ENCODE measurements at regions not wholly inside any gene's neighbourhood (a gene's known extent, or its start where the extent isn't known, plus 50 kb on each side); places are given as distances from the start of the nearest gene placed in this dataset.

- no peaks in the 10 kb centered on the region for H3K4me1 ChIP-seq (ENCODE audit: control insufficient read depth, low read depth, low read length)
- H3K4me3 ChIP-seq (ENCODE audit: low read length): no peak overlapping the region
- no peaks in the 10 kb centered on the region for H3K36me3 ChIP-seq (ENCODE audit: control insufficient read depth, low read depth, low read length)
- H3K27me3 ChIP-seq (ENCODE audit: control insufficient read depth, insufficient read depth, low read length): no peaks in the 10 kb centered on the region
- H3K9me3 ChIP-seq (ENCODE audit: control insufficient read depth, low read depth, low read length): no peaks in the 10 kb centered on the region
- no peak overlapping the region for H3K9ac ChIP-seq (ENCODE audit: low read length)
- H3K27ac ChIP-seq (ENCODE audit: low read length): no peak overlapping the region
These were observed 188.7 kb upstream of the SOX21 start for GRCh38 chr13:94901070-94901469.

- Histone ChIP-seq H3K9me3 (ENCODE audit: control insufficient read depth, low read depth, low read length) (no peaks in the 10 kb centered on the region), H3K9ac (ENCODE audit: low read length) (no peak overlapping the region), H3K27ac (ENCODE audit: low read length) (no peak overlapping the region), H3K4me3 (ENCODE audit: low read length) (no peak overlapping the region), H3K27me3 (ENCODE audit: control insufficient read depth, insufficient read depth, low read length) (no peaks in the 10 kb centered on the region), H3K4me1 (ENCODE audit: control insufficient read depth, low read depth, low read length) (no peaks in the 10 kb centered on the region), H3K36me3 (ENCODE audit: control insufficient read depth, low read depth, low read length) (no peaks in the 10 kb centered on the region)
These were observed 184.5 kb upstream of the SOX21 start for GRCh38 chr13:94896719-94897317.

DNA sequence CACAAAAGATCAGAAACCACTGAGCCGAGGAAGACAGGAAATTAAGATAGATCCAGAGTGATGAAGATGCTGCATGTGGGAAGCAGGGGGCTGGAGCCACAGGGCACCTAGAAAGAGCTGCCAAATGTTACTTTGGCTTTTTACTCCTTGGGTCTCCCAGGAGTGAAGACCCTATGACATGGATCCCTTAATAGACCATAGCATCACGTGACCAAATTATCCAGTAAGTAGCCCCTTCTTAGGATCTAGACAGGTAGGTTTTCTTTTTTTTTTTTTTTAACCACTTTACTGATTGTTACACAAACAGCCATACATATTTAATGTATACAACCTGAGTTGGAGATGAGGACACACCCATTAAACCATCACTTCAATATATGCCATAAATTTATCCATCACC is 183.9 kb upstream of the SOX21 start:
- Histone ChIP-seq H3K4me1 (ENCODE audit: control insufficient read depth, low read depth, low read length) (no peaks in the 10 kb centered on the region), H3K9ac (ENCODE audit: low read length) (no peak overlapping the region), H3K9me3 (ENCODE audit: control insufficient read depth, low read depth, low read length) (no peaks in the 10 kb centered on the region), H3K4me3 (ENCODE audit: low read length) (no peak overlapping the region), H3K27me3 (ENCODE audit: control insufficient read depth, insufficient read depth, low read length) (no peaks in the 10 kb centered on the region), H3K27ac (ENCODE audit: low read length) (no peak overlapping the region), H3K36me3 (ENCODE audit: control insufficient read depth, low read depth, low read length) (no peaks in the 10 kb centered on the region)

GRCh38 chr13:94886191-94886590 is 173.8 kb upstream of the SOX21 start:
- H3K27ac ChIP-seq (ENCODE audit: low read length): no peak overlapping the region

DNA sequence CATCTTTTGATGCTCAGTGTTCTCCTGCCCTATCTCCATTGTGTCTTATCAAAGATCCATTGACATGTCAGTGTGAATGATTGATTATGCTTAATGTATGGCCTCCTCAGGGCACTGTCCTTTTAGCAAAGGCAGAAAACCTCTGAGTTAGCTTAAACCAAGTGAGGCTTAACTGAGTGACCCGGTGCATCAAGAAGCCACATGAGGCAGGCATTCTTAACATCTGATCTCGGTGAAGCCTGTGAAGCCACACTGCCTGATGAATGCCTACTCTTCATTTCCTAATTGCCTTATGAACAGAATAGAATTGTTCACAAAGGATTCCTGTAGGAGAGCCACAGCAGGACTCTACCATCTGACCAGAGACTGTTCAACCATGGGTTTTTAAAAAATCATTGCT is 168.1 kb upstream of the SOX21 start:
- no peaks in the 10 kb centered on the region for H3K36me3 ChIP-seq (ENCODE audit: control insufficient read depth, low read depth, low read length)
- no peaks in the 10 kb centered on the region for H3K27me3 ChIP-seq (ENCODE audit: control insufficient read depth, insufficient read depth, low read length)
- H3K9ac ChIP-seq (ENCODE audit: low read length): no peak overlapping the region
- H3K4me1 ChIP-seq (ENCODE audit: control insufficient read depth, low read depth, low read length): no peaks in the 10 kb centered on the region
- no peak overlapping the region for H3K4me3 ChIP-seq (ENCODE audit: low read length)
- H3K9me3 ChIP-seq (ENCODE audit: control insufficient read depth, low read depth, low read length): no peaks in the 10 kb centered on the region
- H3K27ac ChIP-seq (ENCODE audit: low read length): no peak overlapping the region

More at GRCh38 chr13:94886191-94886590, 173.8 kb upstream of the SOX21 start:
- H3K9me3 ChIP-seq (ENCODE audit: control insufficient read depth, low read depth, low read length): no peaks in the 10 kb centered on the region
- H3K9ac ChIP-seq (ENCODE audit: low read length): no peak overlapping the region
- H3K27me3 ChIP-seq (ENCODE audit: control insufficient read depth, insufficient read depth, low read length): no peaks in the 10 kb centered on the region
- H3K4me1 ChIP-seq (ENCODE audit: control insufficient read depth, low read depth, low read length): no peaks in the 10 kb centered on the region
- no peaks in the 10 kb centered on the region for H3K36me3 ChIP-seq (ENCODE audit: control insufficient read depth, low read depth, low read length)
- H3K4me3 ChIP-seq (ENCODE audit: low read length): no peak overlapping the region

GRCh38 chr13:94878602-94879165 is 166.3 kb upstream of the SOX21 start:
- H3K27ac ChIP-seq (ENCODE audit: low read length): no peak overlapping the region
- no peaks in the 10 kb centered on the region for H3K27me3 ChIP-seq (ENCODE audit: control insufficient read depth, insufficient read depth, low read length)
- H3K9ac ChIP-seq (ENCODE audit: low read length): no peak overlapping the region

DNA sequence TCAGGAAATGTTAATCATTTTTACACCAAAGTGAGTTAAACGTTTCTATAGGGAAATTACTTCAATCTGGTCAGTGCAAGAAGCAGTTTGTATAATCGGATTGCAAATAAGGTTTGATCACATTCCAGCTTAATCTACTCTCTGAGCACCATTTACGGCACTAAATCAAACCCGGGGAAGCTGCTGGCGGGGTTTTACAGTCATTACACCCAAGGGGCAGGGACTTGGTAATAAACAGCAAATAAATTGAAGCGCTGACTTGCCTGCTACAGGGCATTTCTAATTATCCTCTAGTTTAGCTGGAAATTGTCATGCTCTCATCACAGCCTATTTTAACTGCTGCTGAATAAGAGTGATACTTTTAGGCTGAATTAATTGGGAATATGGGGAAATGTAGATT is 152.1 kb upstream of the SOX21 start:
- H3K9ac ChIP-seq (ENCODE audit: low read length): no peak overlapping the region
- H3K4me3 ChIP-seq (ENCODE audit: low read length): no peak overlapping the region
- H3K27me3 ChIP-seq (ENCODE audit: control insufficient read depth, insufficient read depth, low read length): no peaks in the 10 kb centered on the region
- no peaks in the 10 kb centered on the region for H3K4me1 ChIP-seq (ENCODE audit: control insufficient read depth, low read depth, low read length)
- H3K27ac ChIP-seq (ENCODE audit: low read length): no peak overlapping the region
- no peaks in the 10 kb centered on the region for H3K9me3 ChIP-seq (ENCODE audit: control insufficient read depth, low read depth, low read length)
- H3K36me3 ChIP-seq (ENCODE audit: control insufficient read depth, low read depth, low read length): no peaks in the 10 kb centered on the region

More at GRCh38 chr13:94878602-94879165, 166.3 kb upstream of the SOX21 start:
- Histone ChIP-seq H3K36me3 (ENCODE audit: control insufficient read depth, low read depth, low read length) (no peaks in the 10 kb centered on the region), H3K9me3 (ENCODE audit: control insufficient read depth, low read depth, low read length) (no peaks in the 10 kb centered on the region), H3K4me1 (ENCODE audit: control insufficient read depth, low read depth, low read length) (no peaks in the 10 kb centered on the region), H3K4me3 (ENCODE audit: low read length) (no peak overlapping the region)

DNA sequence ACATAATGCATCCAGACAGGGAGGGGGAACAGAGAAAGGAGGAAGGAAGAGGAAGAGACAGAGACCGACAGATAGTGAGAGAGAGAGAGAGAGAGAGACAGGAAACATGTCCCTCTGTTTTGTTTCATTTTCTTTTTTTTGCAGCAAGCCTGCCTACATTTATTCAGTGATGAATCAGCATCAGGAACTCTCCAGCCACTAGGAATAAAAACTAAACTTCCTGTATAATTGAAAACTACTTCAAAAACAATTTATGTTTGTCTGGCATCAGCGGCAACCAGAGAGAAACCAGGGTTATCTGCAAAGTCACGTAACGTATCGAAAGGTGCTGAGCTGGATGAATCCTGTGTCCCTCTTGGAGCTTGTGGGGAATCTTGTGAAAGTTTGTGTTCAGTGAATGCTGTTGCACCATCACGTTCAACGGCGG is 148.6 kb upstream of the SOX21 start:
- no peaks in the 10 kb centered on the region for H3K36me3 ChIP-seq (ENCODE audit: control insufficient read depth, low read depth, low read length)
- H3K27me3 ChIP-seq (ENCODE audit: control insufficient read depth, insufficient read depth, low read length): no peaks in the 10 kb centered on the region
- no peaks in the 10 kb centered on the region for H3K4me1 ChIP-seq (ENCODE audit: control insufficient read depth, low read depth, low read length)
- H3K9ac ChIP-seq (ENCODE audit: low read length): no peak overlapping the region
- H3K9me3 ChIP-seq (ENCODE audit: control insufficient read depth, low read depth, low read length): no peaks in the 10 kb centered on the region
- H3K4me3 ChIP-seq (ENCODE audit: low read length): no peak overlapping the region
- no peak overlapping the region for H3K27ac ChIP-seq (ENCODE audit: low read length)

DNA sequence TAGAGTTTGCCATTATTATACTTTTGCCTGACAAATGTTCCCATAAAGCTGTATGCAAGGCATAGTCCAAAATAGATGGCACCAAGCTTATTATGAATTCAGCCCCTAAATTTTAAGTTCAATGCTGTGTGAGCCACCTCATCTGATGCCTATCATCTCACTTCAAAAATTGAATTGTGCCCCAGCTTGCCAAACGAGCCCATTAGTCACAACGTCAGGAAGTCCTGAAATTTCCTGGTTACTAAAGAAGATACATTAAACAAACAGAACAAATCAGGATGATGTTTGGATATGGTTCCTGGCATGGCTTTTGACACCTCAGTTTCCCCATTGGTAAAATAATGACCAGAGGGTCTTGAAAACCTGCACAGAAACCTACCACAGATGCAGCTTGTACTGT is 147.5 kb upstream of the SOX21 start:
- no peaks in the 10 kb centered on the region for H3K9me3 ChIP-seq (ENCODE audit: control insufficient read depth, low read depth, low read length)
- H3K27me3 ChIP-seq (ENCODE audit: control insufficient read depth, insufficient read depth, low read length): no peaks in the 10 kb centered on the region
- no peaks in the 10 kb centered on the region for H3K4me1 ChIP-seq (ENCODE audit: control insufficient read depth, low read depth, low read length)
- H3K9ac ChIP-seq (ENCODE audit: low read length): no peak overlapping the region
- H3K4me3 ChIP-seq (ENCODE audit: low read length): no peak overlapping the region
- H3K27ac ChIP-seq (ENCODE audit: low read length): no peak overlapping the region
- no peaks in the 10 kb centered on the region for H3K36me3 ChIP-seq (ENCODE audit: control insufficient read depth, low read depth, low read length)

DNA sequence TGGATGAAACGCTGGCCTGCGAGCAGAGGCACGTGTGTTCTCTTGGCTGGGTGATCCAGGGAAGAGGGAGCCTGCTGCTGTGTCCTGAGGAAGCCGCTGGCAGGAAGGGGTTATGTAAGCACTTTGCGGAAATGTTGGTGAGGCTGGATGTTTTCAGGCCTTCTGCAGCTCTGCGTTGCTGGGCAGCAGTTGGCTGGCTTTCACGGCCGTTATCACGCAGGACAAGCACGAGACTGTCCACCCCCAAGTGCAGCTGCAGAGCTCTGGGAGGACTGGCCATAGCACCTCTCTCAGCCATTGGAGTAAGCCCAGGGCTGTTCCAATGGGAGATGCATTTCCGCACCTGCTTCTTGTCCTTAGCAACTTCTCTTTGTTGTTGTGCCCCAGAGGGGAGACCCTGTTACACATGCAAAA is 146.9 kb upstream of the SOX21 start:
- no peak overlapping the region for H3K4me3 ChIP-seq (ENCODE audit: low read length)
- H3K27me3 ChIP-seq (ENCODE audit: control insufficient read depth, insufficient read depth, low read length): no peaks in the 10 kb centered on the region

DNA sequence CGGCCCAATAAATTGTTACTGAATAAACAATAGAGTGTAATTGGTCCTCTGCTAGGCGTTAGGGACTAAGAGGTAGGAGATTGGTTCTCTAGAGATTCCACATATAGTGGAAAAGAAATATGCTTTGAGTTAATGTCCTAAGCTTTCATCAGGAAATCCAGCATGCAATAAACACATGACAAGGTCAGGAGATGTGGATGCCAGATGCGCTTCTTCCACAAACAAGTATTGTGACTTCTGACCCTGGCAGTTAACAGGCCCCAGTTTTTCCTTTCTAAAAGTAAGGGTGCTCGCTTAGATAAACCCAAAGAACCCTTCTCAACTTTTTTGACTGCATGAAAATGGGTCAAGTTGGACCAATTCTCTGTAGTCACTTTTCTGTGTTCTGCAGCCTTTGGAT is 146.5 kb upstream of the SOX21 start:
- Histone ChIP-seq H3K36me3 (ENCODE audit: control insufficient read depth, low read depth, low read length) (no peaks in the 10 kb centered on the region), H3K27me3 (ENCODE audit: control insufficient read depth, insufficient read depth, low read length) (no peaks in the 10 kb centered on the region), H3K27ac (ENCODE audit: low read length) (no peak overlapping the region), H3K9ac (ENCODE audit: low read length) (no peak overlapping the region), H3K4me1 (ENCODE audit: control insufficient read depth, low read depth, low read length) (no peaks in the 10 kb centered on the region), H3K4me3 (ENCODE audit: low read length) (no peak overlapping the region), H3K9me3 (ENCODE audit: control insufficient read depth, low read depth, low read length) (no peaks in the 10 kb centered on the region)

More for the DNA sequence above, 146.9 kb upstream of the SOX21 start:
- Histone ChIP-seq H3K27ac (ENCODE audit: low read length) (no peak overlapping the region), H3K9me3 (ENCODE audit: control insufficient read depth, low read depth, low read length) (no peaks in the 10 kb centered on the region), H3K36me3 (ENCODE audit: control insufficient read depth, low read depth, low read length) (no peaks in the 10 kb centered on the region), H3K4me1 (ENCODE audit: control insufficient read depth, low read depth, low read length) (no peaks in the 10 kb centered on the region), H3K9ac (ENCODE audit: low read length) (no peak overlapping the region)

- Histone ChIP-seq H3K9me3 (ENCODE audit: control insufficient read depth, low read depth, low read length) (no peaks in the 10 kb centered on the region), H3K4me3 (ENCODE audit: low read length) (no peak overlapping the region), H3K4me1 (ENCODE audit: control insufficient read depth, low read depth, low read length) (no peaks in the 10 kb centered on the region), H3K9ac (ENCODE audit: low read length) (no peak overlapping the region), H3K27me3 (ENCODE audit: control insufficient read depth, insufficient read depth, low read length) (no peaks in the 10 kb centered on the region), H3K27ac (ENCODE audit: low read length) (no peak overlapping the region), H3K36me3 (ENCODE audit: control insufficient read depth, low read depth, low read length) (no peaks in the 10 kb centered on the region)
These were observed 142.3 kb upstream of the SOX21 start for GRCh38 chr13:94854688-94855087.

Data from iPS-18a (cell line).